NCI-H226 (cell line): ENCODE measurements at regions not wholly inside any gene's neighbourhood (a gene's known extent, or its start where the extent isn't known, plus 50 kb on each side); places are given as distances from the start of the nearest gene placed in this dataset.
"Not testable (repeated sequence)": the region's sequence is repeated elsewhere in the genome, so short reads cannot be mapped to it uniquely, and the experiment has no call there.

Experiments used
- DNase-seq: peaks from one replicate; pipeline ENCODE4 v3.0.0-alpha.2; 2015

DNA sequence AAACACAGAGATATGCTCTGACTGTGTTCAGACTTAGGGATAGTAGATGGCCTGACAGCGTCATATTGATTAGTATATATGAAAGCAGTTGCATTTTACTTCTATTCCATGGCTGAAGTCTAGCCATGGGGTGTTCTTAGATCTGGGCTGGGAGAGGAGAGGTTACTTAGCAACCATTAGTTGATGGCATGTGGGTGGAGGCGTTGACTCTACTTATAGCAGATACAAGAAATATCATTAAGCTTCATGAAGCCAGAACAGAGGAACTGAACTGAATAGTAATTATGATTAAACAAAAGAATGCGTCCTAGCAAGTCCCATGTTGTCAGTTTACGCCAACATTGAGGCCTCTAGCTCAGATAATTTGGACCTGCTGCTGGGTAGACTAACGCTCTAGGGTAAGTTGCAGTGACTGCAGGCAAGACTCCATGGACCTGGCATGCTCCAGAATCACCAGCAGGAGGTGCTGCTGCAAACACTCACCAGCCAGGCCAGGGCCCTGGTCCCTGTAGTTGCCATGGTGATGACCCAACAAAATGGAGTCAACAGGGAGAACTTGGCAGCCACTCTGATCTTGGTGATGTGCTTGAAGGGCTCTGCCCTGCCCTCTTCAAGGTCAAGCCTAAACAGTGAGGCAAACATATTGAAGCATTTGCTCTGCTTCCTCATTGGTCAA lies 477.3 kb downstream of the PREX1 start:
- no peak for DNase-seq

DNA sequence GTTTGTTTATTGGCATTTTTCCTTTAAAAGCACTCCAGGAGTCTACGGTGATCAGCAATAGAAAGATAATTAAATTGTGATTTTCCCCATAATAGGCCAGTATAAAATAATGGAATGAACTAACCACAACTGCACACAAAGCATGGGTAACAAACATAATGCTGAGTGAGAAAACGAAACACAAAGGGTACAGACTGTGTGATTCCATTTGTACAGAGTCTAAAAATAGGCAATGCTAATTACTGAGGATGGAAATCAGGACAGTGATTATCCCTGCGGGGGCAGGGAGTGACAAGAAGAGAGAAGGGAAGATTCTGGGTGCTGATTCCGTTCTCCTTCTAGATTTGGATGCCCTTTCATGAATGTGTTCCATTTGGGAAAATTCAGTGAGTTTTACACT lies 478.1 kb downstream of the PREX1 start:
- no peak for DNase-seq

DNA sequence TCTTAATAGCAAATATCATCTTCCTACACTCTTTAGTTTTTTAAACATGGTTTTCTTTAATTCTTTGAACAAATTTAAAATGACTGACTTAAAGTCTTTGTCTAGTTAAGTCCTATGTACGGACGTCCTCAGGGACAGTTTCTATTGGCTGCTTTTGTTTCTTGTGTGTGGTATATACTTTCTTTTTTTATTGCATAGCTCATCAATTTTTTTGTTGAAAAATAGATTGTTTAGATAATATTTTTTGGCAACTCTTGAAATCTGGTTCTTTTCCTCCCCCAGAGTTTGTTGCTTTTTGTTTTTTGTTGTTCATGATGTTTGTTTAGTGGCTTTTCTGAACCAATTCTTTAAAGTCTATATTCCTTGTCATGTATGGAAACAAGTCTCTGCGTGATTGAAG lies 479.8 kb downstream of the PREX1 start:
- DNase-seq: no peak

DNA sequence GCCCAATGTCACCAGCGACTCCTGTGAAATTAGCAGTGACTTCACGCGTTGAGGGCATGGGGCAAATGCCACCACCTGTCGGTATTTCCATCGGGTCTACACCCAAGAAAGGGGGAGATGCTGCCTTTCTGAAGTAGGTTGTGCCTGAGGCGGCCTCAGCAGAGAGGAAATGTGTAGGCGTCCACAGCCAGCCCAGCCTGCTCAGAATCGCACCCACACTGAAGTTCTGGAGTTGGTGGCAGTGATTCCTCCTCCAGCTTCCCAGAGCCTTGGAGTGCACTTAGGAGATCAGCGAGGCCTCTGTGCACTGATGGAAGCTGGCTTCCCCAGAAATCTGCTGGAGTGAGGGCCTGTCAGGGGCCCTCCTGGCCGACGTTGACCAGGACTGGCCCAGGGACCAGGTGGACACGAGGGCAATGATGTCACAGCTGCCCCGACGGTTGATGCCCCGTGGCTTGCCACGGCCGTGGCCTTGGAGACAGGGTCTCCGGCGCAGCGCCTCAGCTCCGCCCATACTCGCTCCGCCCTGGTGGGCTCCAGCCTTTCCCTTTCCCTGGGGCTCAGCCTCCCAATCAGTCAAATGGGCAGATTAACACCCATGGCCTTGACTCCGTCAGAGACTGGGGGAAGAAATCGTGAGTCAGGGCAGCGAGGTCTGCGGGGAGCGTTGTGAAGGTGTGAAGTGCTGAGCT lies 484.8 kb downstream of the PREX1 start:
- DNase-seq: no peak

DNA sequence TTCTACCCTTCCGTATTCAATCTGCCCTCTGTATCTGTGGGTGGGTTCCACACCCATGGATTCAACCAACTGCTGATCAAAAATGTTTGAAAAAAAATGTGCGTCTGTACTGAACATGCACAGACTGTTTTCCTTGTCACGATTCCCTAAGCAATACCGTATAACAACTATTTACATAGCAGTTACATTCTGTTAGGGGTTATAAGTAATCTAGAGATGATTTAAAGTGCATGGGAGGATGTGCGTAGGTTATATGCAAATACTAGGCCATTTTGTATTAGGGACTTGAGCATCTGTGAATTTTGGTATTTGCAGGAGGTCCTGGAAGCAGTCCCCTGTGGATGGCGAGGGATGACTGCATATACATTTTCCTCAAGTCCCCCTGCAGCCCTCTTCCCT lies 486.9 kb downstream of the PREX1 start:
- DNase-seq: no peak

DNA sequence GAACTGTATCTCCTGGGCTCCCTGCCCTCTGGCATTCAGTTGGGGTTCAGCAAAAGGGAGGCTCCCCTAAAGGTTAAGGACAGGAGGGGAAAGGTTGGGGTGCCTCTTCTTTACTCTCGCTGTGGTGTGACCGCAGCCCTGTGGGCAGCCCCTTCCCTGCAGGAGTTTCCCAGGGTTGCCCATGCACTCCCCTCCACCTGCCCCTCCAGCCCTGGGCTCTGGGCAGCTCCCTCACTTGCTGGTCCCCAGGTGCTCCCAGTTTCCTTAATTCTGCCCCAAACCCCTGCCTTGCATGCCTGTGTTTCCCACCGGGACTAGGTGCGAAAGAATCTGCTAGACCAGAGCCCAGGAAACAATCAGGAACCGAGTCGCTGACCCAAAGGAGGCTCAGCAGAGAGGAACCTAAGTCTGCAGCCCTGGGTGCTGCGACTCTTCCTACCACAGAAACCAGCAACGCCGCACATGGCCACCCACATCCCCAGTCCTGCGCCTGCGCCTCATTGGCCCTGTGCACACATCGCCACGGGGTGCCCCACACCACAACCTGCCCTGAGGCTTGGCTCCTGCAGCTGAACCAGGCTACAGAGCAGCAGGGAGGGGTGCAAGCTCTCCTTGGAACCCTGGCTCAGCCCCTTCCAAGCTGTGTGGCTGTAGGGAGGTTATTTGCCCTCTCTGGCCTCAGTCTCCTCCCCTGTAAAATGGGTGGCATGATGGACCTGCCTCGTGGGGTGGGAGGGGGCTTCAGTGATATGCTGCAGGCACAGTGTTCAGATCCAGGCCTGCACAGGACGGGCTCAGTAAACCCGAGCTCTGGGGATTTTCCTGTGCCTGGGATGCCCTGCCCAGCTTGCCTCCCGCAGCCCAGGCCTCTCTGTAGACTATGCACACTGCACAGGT lies 487.6 kb downstream of the PREX1 start:
- no peak for DNase-seq

DNA sequence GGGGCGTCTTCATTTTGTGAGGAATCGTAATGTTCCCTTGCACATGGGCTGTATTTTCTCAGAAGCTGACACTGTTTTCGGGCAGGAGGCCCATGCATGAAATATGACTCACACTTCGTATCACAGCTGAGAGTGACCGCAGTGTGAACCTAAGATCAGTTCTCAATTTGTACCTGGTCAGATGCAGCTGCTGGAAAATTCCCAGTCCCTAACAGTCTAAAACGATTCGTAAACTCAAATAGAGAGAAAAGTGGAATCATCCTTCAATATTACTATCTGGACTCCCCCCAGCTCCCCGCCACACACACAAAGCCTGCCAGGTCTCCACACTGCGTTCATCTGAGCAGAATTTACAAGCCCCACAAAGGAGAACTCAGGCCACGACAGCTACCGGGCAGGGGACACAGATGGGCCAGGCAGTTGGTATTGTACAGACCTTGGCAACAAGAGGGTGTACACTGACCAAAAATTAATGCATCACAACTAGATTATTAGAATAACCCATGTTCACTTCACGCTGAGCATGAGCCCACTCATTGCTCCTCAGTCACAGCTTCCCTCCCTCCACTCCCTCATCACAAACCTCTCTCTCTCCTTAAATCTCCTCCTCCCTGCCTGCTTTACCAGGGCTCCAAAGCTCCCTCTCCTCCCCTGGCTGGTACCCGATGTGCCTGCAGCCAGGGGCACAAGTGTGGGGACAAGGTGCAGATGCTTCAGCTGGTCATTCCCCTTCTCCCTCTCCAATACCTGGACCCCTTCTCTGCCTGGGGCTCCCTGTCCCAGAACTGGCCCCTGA lies 488.4 kb downstream of the PREX1 start:
- peak; percentile 63 for DNase-seq

DNA sequence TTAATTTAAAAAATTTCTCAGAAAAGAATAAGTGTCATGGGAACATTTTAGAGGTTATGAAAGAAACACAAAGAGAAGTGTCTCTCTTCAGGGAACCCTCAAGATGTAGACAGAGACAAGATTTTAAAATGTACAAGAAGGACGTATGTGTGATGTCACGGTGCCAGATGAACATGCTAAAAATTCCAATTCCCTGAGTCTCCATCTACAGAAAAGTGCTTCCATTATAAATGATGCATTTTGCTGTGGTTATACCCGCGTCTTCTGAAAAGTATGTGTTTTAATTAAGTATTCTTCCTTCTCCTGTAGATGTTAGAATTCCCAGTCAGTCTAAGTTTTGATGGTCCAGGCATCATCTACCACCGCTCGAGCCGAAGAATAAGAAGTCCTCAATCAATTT lies 489.1 kb downstream of the PREX1 start:
- DNase-seq: peak; percentile 39

DNA sequence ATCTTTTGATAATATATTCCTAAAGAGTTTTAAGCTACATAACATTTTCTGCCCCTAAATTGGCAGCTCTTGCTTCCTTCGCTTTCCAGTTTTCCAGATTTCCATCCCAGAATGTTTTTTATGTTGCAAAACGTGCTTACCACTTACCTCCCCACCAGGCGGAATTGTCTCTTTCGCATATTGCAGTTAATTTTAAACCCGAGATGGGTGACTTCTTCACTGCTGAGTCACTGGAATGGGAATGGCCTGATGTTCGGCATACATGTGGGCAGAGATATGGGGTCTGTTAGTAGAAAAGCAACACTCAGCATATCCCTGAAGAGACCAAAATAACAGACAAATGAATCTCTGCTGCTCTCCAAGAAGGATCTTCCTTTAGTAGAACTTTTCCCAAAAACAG lies 491.2 kb downstream of the PREX1 start:
- DNase-seq: no peak

DNA sequence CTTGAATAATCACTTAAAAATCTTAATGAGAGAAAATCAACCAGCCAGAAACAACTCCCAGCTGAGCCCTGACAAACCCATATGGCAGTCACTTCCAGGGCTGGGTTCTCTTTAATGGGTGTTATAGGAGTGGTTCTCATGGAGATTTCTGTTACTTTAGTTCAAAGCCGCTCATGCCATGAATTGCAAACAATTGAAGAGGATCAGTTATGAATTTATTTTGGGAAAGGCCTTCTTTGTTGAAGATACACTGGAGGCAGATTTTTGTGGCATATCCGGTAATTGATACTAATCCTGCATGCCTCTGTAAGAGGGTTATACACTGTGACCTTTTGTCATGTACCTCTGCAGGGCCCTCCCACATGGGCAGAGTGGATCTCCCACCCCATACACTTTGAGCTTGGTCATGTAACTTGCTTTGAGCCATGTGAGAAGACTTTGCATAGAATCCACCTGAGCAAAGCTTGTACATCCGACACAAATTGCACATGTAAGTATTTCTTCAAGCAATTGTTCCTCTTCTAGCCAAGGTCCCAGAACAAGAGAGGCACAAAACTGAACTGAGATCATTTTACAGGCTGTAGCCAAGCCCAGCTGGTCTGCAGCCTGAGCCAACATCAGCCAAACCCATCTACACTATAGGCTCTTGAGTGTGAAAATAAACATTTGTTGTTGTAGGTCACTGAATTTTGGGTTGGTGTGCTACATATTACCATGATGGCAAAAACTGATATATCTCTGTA lies 492.3 kb downstream of the PREX1 start:
- DNase-seq: no peak

DNA sequence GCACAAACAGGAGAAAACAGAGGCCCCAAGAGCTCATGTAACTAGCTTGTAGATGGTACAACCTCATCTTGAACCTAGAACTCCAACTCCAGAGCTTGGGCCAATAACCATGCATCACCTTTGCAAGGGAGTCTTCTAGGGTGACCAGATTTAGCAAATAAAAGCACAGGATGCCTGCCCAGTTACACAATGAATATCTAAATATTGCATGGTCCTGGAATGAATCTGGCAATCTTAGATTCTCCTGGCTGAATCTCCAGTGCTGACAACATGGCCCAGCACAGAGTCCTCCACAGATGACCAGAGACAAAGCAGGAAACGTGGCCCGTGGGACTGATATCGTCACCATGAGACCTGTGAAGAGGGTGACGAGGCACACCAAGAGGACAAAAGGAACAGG lies 494.1 kb downstream of the PREX1 start:
- no peak for DNase-seq

DNA sequence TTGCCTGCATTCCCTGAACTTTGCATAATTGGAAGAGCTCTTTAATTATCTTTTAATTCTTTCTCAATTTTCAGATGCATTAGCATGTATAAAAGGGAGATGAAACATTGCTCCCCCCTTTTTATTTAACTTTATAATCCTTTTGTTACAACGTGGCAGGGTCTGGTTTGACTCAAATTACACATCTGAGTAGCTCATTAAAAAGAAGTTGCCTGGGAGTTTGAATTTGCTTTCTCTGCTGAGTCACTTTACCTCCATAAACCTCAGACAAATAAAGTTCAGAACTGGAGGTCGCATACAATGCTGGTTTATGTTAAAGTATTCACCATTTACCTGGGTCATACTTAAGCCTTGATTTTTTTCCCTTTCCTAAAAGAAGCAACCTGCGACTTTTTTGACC lies 495.2 kb downstream of the PREX1 start:
- no peak for DNase-seq

DNA sequence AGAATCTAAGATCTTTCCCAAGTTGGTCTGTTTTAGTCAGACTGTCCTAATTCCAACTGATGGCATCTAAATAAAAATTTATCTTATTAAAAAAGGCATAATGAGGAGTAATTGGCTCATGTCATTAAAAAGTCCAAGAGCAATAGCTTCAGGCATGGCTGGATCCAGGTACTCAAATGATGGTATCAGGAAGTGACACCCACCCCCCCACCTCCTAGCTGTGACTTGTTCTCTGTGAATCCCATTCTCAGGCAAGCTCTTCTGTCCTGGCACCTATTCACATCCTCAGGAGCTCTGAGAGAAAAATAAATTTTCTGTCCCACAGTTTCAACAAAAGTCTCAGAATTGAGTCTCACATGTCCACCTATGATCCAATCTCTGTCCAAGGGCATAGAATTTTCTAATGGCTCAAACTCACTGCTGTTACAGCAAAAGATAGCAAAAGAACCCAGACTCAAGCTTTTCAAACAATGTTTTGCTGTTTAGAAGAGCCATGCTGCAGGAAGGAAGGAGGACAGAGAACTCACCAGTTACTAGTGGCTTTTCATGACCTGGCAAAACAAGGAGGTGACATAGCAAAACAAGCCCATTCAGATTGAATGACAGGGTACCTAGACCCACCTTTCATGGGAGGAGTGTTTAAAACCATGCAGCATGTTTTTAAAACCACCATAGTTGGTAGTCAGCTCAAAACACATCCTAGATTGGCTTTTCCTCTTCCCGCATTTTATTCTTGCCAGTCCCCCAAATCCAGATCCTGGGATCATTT lies 496.1 kb downstream of the PREX1 start:
- no peak for DNase-seq

DNA sequence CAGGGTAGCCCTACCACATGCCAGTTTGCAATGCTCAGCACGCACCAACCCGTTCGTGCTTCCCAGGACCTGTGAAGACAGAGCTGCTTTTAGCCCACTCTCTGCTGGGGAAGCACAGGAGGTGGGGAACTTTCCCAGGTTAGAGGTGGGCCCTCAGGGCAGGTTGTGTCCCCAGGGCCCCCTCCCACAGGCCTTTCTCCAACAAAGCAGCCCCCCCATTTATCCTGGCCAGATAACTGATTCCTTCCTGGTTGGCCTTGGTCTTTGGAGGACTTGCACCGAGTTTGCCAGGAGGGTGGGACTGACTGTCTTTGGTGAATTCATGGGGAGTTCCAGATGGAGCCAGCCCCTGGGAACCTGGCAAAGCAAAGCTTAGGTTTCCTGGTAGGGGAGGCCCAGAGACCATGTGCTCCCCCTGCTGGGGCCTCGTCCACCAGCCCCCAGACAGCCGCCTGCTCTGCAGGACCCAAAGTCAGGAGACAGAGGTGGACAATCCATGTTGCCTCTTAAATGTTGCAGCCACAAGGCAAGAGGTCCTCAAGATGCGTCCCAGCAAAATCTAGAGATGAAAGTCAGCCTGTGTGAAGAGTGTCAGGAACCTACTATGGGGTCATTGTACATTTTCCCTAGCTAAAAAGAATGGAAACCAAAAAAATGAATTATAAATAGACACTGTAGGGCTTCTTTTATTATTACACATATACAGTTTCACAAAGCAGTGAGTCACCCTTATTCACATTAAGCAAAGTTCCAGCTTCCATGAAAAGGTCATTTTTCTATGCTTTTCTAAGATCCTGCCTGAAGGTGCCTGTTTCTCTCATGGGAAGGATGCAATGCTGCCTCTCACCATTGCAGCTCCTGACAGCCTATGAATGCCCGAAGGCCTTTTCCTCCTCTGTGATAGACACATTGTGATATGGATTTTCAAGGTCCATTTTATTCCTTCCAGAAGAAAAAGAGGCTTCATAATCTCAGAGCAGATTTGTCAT lies 497.8 kb downstream of the PREX1 start:
- no peak for DNase-seq

DNA sequence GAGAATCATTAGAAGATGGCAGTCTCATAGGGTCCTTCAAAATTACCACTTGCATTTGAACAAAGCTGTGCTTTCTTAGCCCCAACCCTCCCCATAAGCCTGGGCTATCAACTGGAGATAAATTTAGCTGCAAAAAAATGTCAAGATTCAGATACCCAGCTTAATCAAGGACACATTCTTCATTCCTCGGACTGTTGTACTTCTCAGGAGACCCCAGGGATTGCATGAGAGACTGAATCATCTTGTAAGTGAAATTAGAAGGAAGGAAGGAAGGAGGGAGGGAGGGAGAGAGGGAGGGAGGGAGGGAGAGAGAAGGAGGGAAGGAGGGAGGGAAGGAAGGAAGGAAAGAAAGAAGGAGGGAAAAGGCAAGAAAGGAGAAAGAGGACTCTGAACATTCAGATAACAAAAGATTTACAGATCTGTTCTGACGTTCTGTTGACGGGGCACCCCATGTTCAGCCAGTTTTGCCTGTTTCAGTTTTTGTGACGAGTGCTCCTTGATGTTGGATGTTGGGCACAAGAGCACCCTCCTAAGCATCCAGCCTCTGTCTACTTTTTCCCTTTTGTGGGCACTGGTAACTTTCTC lies 498.7 kb downstream of the PREX1 start:
- DNase-seq: no peak

DNA sequence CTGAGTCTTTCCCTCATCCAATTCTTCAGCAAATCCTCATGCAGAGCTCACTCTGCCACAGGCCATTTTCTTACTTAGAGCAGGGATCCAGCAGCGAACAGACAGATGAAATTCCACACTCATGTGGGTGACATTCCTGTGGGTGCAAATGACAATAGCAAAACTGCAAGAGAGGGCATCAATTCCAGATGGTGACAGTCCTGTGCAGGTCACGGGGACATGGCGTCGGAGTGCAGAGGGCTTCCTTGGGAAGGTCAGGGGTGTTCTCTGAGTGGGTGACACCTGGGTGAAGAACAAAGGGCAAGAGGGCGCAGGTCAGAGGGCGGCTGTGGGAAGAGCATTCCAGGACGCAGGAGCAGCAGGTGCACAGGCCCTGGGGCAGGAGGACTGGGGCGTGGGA lies 500.0 kb downstream of the PREX1 start:
- DNase-seq: not testable (repeated sequence)

DNA sequence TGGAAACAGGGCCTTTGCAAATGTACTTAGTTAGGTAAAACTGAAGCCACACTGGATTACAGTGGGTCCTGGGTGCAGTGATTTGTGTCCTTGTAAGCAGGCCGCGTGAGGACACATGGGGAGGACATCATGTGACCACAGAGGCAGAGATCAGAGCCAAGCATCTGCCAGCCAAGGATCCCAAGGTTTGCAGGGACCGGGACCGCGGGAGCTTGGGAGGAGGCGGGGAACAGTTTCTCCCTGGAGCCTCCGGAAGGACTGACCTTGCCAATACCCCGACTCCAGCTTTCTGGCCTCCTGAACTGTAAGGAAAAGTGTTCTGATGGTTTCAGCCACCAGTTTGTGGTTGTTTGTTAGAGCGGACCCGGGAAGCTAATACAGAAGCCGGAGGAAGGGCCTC lies 500.9 kb downstream of the PREX1 start:
- no peak for DNase-seq

DNA sequence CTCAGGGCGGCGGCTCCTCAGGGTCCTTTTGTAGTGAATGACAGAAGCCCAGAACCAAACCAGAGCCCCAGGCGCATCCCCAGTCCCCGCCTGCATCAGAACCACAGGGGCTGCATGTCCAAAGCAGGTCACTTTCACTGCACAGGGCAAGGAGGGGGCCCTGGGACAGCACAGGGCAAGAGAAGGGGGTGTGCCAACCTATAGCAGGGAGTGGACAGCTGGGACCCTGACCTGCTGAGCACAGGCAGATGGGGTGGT lies 501.4 kb downstream of the PREX1 start:
- DNase-seq: no peak

DNA sequence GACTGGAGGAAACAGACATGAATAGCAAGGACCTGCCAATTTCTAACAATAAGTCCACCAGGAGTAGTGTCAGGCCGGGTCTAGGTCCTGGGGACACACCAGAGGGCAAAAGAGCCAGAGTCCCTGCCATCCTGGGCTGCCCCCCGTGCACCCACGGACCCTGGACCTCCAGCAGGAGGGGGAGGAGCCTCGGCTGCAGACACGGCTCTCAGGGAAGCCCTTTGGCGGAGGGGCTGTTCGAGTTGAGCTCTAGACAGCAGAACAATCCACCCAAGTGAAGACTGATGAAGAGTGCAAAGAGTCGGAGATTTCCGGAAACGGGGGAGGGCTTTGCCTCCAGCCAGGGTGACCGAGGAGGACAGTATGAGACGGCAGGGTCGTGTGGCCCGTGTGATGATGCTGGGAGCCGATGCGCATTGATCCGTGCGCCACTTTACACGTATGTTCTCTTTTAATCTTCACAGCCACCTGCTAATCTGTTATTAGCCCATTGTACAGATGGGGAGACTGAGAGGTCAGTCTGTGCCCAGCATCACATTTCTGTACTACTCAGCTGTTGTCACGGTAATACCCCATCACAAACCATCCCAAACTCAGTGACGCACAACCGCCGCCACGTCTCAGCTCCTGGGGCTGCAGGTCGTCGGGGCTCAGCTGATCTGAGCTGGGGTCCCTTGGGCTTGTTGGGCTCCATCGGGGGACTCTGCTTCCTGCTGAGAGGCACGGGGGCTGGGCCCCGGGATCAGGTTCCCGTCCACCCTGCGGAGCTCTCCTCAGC lies 502.0 kb downstream of the PREX1 start:
- no peak for DNase-seq
